ENCODE measurements at regions not wholly inside any gene's neighbourhood (a gene's known extent, or its start where the extent isn't known, plus 50 kb on each side); places are given as distances from the start of the nearest gene placed in this dataset.

DNA sequence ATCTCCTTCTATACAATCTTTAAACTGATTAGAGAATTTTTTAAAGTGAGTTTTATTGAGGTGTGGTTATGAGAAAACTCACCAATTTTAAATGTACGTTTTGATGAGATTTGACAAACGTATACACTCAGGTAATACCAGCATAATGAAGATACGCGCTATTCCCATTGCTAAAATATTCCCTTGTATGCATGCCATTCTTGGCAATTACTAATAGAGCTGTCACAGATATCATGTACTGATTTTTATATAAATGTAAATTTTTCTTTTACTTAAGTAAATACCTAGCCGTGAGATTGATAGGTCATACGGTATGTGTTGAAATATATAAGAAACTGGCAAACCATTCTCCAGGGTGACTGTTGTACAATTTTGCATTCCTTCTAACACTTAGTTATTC, 384.7 kb downstream of the PTH2R start (continued):
- TF ChIP-seq, protein P1, sequence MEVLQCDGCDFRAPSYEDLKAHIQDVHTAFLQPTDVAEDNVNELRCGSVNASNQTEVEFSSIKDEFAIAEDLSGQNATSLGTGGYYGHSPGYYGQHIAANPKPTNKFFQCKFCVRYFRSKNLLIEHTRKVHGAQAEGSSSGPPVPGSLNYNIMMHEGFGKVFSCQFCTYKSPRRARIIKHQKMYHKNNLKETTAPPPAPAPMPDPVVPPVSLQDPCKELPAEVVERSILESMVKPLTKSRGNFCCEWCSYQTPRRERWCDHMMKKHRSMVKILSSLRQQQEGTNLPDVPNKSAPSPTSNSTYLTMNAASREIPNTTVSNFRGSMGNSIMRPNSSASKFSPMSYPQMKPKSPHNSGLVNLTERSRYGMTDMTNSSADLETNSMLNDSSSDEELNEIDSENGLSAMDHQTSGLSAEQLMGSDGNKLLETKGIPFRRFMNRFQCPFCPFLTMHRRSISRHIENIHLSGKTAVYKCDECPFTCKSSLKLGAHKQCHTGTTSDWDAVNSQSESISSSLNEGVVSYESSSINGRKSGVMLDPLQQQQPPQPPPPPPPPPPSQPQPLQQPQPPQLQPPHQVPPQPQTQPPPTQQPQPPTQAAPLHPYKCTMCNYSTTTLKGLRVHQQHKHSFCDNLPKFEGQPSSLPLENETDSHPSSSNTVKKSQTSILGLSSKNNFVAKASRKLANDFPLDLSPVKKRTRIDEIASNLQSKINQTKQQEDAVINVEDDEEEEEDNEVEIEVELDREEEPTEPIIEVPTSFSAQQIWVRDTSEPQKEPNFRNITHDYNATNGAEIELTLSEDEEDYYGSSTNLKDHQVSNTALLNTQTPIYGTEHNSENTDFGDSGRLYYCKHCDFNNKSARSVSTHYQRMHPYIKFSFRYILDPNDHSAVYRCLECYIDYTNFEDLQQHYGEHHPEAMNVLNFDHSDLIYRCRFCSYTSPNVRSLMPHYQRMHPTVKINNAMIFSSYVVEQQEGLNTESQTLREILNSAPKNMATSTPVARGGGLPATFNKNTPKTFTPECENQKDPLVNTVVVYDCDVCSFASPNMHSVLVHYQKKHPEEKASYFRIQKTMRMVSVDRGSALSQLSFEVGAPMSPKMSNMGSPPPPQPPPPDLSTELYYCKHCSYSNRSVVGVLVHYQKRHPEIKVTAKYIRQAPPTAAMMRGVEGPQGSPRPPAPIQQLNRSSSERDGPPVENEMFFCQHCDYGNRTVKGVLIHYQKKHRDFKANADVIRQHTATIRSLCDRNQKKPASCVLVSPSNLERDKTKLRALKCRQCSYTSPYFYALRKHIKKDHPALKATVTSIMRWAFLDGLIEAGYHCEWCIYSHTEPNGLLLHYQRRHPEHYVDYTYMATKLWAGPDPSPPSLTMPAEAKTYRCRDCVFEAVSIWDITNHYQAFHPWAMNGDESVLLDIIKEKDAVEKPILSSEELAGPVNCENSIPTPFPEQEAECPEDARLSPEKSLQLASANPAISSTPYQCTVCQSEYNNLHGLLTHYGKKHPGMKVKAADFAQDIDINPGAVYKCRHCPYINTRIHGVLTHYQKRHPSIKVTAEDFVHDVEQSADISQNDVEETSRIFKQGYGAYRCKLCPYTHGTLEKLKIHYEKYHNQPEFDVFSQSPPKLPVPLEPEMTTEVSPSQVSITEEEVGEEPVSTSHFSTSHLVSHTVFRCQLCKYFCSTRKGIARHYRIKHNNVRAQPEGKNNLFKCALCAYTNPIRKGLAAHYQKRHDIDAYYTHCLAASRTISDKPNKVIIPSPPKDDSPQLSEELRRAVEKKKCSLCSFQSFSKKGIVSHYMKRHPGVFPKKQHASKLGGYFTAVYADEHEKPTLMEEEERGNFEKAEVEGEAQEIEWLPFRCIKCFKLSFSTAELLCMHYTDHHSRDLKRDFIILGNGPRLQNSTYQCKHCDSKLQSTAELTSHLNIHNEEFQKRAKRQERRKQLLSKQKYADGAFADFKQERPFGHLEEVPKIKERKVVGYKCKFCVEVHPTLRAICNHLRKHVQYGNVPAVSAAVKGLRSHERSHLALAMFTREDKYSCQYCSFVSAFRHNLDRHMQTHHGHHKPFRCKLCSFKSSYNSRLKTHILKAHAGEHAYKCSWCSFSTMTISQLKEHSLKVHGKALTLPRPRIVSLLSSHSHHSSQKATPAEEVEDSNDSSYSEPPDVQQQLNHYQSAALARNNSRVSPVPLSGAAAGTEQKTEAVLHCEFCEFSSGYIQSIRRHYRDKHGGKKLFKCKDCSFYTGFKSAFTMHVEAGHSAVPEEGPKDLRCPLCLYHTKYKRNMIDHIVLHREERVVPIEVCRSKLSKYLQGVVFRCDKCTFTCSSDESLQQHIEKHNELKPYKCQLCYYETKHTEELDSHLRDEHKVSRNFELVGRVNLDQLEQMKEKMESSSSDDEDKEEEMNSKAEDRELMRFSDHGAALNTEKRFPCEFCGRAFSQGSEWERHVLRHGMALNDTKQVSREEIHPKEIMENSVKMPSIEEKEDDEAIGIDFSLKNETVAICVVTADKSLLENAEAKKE (CRISPR knock-in tag; IDR thresholded peaks at IDR 0.05): no peak
- TF ChIP-seq CREB1 (CRISPR knock-in tag; IDR thresholded peaks at IDR 0.05; ENCODE audit: low read depth) (no peak), ZNF331 (CRISPR knock-in tag; IDR thresholded peaks at IDR 0.05; ENCODE audit: low read depth) (no peak), POLR2AphosphoS5 (IDR thresholded peaks at IDR 0.05; ENCODE audit: low read depth) (no peak), JUNB (IDR thresholded peaks at IDR 0.05; ENCODE audit: unreplicated experiment) (no peak), ZNF114 (CRISPR knock-in tag; IDR thresholded peaks at IDR 0.05) (no peak)
- TF ChIP-seq, protein P2, sequence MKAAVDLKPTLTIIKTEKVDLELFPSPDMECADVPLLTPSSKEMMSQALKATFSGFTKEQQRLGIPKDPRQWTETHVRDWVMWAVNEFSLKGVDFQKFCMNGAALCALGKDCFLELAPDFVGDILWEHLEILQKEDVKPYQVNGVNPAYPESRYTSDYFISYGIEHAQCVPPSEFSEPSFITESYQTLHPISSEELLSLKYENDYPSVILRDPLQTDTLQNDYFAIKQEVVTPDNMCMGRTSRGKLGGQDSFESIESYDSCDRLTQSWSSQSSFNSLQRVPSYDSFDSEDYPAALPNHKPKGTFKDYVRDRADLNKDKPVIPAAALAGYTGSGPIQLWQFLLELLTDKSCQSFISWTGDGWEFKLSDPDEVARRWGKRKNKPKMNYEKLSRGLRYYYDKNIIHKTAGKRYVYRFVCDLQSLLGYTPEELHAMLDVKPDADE (IDR thresholded peaks at IDR 0.05): no peak
- TF ChIP-seq, protein P3, sequence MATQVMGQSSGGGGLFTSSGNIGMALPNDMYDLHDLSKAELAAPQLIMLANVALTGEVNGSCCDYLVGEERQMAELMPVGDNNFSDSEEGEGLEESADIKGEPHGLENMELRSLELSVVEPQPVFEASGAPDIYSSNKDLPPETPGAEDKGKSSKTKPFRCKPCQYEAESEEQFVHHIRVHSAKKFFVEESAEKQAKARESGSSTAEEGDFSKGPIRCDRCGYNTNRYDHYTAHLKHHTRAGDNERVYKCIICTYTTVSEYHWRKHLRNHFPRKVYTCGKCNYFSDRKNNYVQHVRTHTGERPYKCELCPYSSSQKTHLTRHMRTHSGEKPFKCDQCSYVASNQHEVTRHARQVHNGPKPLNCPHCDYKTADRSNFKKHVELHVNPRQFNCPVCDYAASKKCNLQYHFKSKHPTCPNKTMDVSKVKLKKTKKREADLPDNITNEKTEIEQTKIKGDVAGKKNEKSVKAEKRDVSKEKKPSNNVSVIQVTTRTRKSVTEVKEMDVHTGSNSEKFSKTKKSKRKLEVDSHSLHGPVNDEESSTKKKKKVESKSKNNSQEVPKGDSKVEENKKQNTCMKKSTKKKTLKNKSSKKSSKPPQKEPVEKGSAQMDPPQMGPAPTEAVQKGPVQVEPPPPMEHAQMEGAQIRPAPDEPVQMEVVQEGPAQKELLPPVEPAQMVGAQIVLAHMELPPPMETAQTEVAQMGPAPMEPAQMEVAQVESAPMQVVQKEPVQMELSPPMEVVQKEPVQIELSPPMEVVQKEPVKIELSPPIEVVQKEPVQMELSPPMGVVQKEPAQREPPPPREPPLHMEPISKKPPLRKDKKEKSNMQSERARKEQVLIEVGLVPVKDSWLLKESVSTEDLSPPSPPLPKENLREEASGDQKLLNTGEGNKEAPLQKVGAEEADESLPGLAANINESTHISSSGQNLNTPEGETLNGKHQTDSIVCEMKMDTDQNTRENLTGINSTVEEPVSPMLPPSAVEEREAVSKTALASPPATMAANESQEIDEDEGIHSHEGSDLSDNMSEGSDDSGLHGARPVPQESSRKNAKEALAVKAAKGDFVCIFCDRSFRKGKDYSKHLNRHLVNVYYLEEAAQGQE (IDR thresholded peaks at IDR 0.05; ENCODE audit: unreplicated experiment): no peak
